Stimulated activated CD4-positive, alpha-beta T cell treated with anti-CD3 and anti-CD28 coated beads, Interleukin-15, amount 100 ng/mL, for 24 hours (primary cell): ENCODE measurements at regions not wholly inside any gene's neighbourhood (a gene's known extent, or its start where the extent isn't known, plus 50 kb on each side); places are given as distances from the start of the nearest gene placed in this dataset.

Experiments used
- DNase-seq: peaks from one replicate; pipeline ENCODE4 v3.0.0-alpha.2; 2020

- no peak for DNase-seq
Measured at GRCh38 chr6:113318575-113318917, 538.6 kb upstream of the MARCKS start.

GRCh38 chr6:113320653-113321052 lies 536.5 kb upstream of the MARCKS start:
- DNase-seq, result no peak

- DNase-seq, result no peak
Measured at GRCh38 chr6:113326781-113327180, 530.4 kb upstream of the MARCKS start.

GRCh38 chr6:113328886-113329381 lies 528.2 kb upstream of the MARCKS start:
- DNase-seq, result no peak

GRCh38 chr6:113329942-113330635 lies 527.1 kb upstream of the MARCKS start:
- DNase-seq, result no peak

- DNase-seq, result no peak
Measured at GRCh38 chr6:113330636-113330946, 526.6 kb upstream of the MARCKS start.

- no peak for DNase-seq
Measured at GRCh38 chr6:113331021-113331420, 526.1 kb upstream of the MARCKS start.

GRCh38 chr6:113338644-113339043 lies 518.5 kb upstream of the MARCKS start:
- DNase-seq, result no peak

- DNase-seq, result no peak
Measured at GRCh38 chr6:113339209-113339608, 517.9 kb upstream of the MARCKS start.

- DNase-seq, result no peak
Measured at GRCh38 chr6:113340371-113340770, 516.8 kb upstream of the MARCKS start.

- DNase-seq, result no peak
Measured at GRCh38 chr6:113343940-113344339, 513.2 kb upstream of the MARCKS start.

- DNase-seq, result no peak
Measured at GRCh38 chr6:113344969-113345368, 512.2 kb upstream of the MARCKS start.

- DNase-seq, result no peak
Measured at GRCh38 chr6:113347436-113347835, 509.7 kb upstream of the MARCKS start.

- no peak for DNase-seq
Measured at GRCh38 chr6:113350461-113350860, 506.7 kb upstream of the MARCKS start.

- no peak for DNase-seq
Measured at GRCh38 chr6:113351173-113351834, 505.8 kb upstream of the MARCKS start.

GRCh38 chr6:113352029-113352801 lies 504.9 kb upstream of the MARCKS start:
- DNase-seq, result no peak

GRCh38 chr6:113352831-113353230 lies 504.3 kb upstream of the MARCKS start:
- DNase-seq, result no peak

GRCh38 chr6:113353392-113353791 lies 503.8 kb upstream of the MARCKS start:
- no peak for DNase-seq

- no peak for DNase-seq
Measured at GRCh38 chr6:113354204-113354895, 502.8 kb upstream of the MARCKS start.

- no peak for DNase-seq
Measured at GRCh38 chr6:113356139-113356538, 501.0 kb upstream of the MARCKS start.

- DNase-seq, result no peak
Measured at GRCh38 chr6:113357041-113357440, 500.1 kb upstream of the MARCKS start.

GRCh38 chr6:113358063-113358583 lies 499.0 kb upstream of the MARCKS start:
- no peak for DNase-seq
